ENCODE measurements at regions not wholly inside any gene's neighbourhood (a gene's known extent, or its start where the extent isn't known, plus 50 kb on each side); places are given as distances from the start of the nearest gene placed in this dataset.

- no peaks in the 10 kb centered on the region for H3K4me1 ChIP-seq (ENCODE audit: control insufficient read depth, insufficient read depth, low read length)
- no peaks in the 10 kb centered on the region for H3K27me3 ChIP-seq (ENCODE audit: control insufficient read depth, insufficient read depth, low read length)
- no peaks in the 10 kb centered on the region for H3K9me3 ChIP-seq (ENCODE audit: control insufficient read depth, insufficient read depth, low read length)
- WGBS (ENCODE audit: insufficient coverage, insufficient read length), result no CpG with 5 or more reads among the region's 3 CpGs
- DNase-seq (ENCODE audit: low read depth, low spot score), result no peak
- H3K27ac ChIP-seq (ENCODE audit: low read length), result no peak overlapping the region
- H3K36me3 ChIP-seq (ENCODE audit: control insufficient read depth, insufficient read depth, low read length), result no peaks in the 10 kb centered on the region
- H3K4me3 ChIP-seq (ENCODE audit: low read length), result no peak overlapping the region
Observed at GRCh38 chr13:84255226-84255797, 373.0 kb upstream of the SLITRK1 start.

- no peaks in the 10 kb centered on the region for H3K36me3 ChIP-seq (ENCODE audit: control insufficient read depth, insufficient read depth, low read length)
- no peak for DNase-seq (ENCODE audit: low read depth, low spot score)
- no peak overlapping the region for H3K4me3 ChIP-seq (ENCODE audit: low read length)
- no peak overlapping the region for H3K27ac ChIP-seq (ENCODE audit: low read length)
- no peaks in the 10 kb centered on the region for H3K4me1 ChIP-seq (ENCODE audit: control insufficient read depth, insufficient read depth, low read length)
- no peaks in the 10 kb centered on the region for H3K27me3 ChIP-seq (ENCODE audit: control insufficient read depth, insufficient read depth, low read length)
- no CpG with 5 or more reads among the region's 3 CpGs for WGBS (ENCODE audit: insufficient coverage, insufficient read length)
- no peaks in the 10 kb centered on the region for H3K9me3 ChIP-seq (ENCODE audit: control insufficient read depth, insufficient read depth, low read length)
Observed at GRCh38 chr13:84249463-84249862, 367.2 kb upstream of the SLITRK1 start.

- no peak overlapping the region for H3K27ac ChIP-seq (ENCODE audit: low read length)
- no peak overlapping the region for H3K4me3 ChIP-seq (ENCODE audit: low read length)
- no peak for DNase-seq (ENCODE audit: low read depth, low spot score)
- WGBS (ENCODE audit: insufficient coverage, insufficient read length), result 100% methylated on average over 1 of the region's 1 CpG
- no peaks in the 10 kb centered on the region for H3K36me3 ChIP-seq (ENCODE audit: control insufficient read depth, insufficient read depth, low read length)
- H3K9me3 ChIP-seq (ENCODE audit: control insufficient read depth, insufficient read depth, low read length), result no peaks in the 10 kb centered on the region
- no peaks in the 10 kb centered on the region for H3K4me1 ChIP-seq (ENCODE audit: control insufficient read depth, insufficient read depth, low read length)
- H3K27me3 ChIP-seq (ENCODE audit: control insufficient read depth, insufficient read depth, low read length), result no peaks in the 10 kb centered on the region
Observed at GRCh38 chr13:84243340-84243739, 361.1 kb upstream of the SLITRK1 start.

- Histone ChIP-seq H3K27me3 (ENCODE audit: control insufficient read depth, insufficient read depth, low read length) (no peaks in the 10 kb centered on the region), H3K4me1 (ENCODE audit: control insufficient read depth, insufficient read depth, low read length) (no peaks in the 10 kb centered on the region), H3K27ac (ENCODE audit: low read length) (no peak overlapping the region), H3K36me3 (ENCODE audit: control insufficient read depth, insufficient read depth, low read length) (no peaks in the 10 kb centered on the region), H3K4me3 (ENCODE audit: low read length) (no peak overlapping the region), H3K9me3 (ENCODE audit: control insufficient read depth, insufficient read depth, low read length) (no peaks in the 10 kb centered on the region)
- WGBS (ENCODE audit: insufficient coverage, insufficient read length), result no CpG with 5 or more reads among the region's 1 CpG
- DNase-seq (ENCODE audit: low read depth, low spot score), result no peak
Observed at GRCh38 chr13:84239032-84239431, 356.8 kb upstream of the SLITRK1 start.

- Histone ChIP-seq H3K4me3 (ENCODE audit: low read length) (no peak overlapping the region), H3K4me1 (ENCODE audit: control insufficient read depth, insufficient read depth, low read length) (no peaks in the 10 kb centered on the region), H3K36me3 (ENCODE audit: control insufficient read depth, insufficient read depth, low read length) (no peaks in the 10 kb centered on the region), H3K9me3 (ENCODE audit: control insufficient read depth, insufficient read depth, low read length) (no peaks in the 10 kb centered on the region), H3K27me3 (ENCODE audit: control insufficient read depth, insufficient read depth, low read length) (no peaks in the 10 kb centered on the region), H3K27ac (ENCODE audit: low read length) (no peak overlapping the region)
- DNase-seq (ENCODE audit: low read depth, low spot score), result no peak
- no CpG with 5 or more reads among the region's 1 CpG for WGBS (ENCODE audit: insufficient coverage, insufficient read length)
Observed at GRCh38 chr13:84238381-84238780, 356.1 kb upstream of the SLITRK1 start.

GRCh38 chr13:84237143-84237542 lies 354.9 kb upstream of the SLITRK1 start:
- H3K4me1 ChIP-seq (ENCODE audit: control insufficient read depth, insufficient read depth, low read length), result no peaks in the 10 kb centered on the region
- H3K27ac ChIP-seq (ENCODE audit: low read length), result no peak overlapping the region
- no peaks in the 10 kb centered on the region for H3K9me3 ChIP-seq (ENCODE audit: control insufficient read depth, insufficient read depth, low read length)
- H3K27me3 ChIP-seq (ENCODE audit: control insufficient read depth, insufficient read depth, low read length), result no peaks in the 10 kb centered on the region
- no peak for DNase-seq (ENCODE audit: low read depth, low spot score)
- no peaks in the 10 kb centered on the region for H3K36me3 ChIP-seq (ENCODE audit: control insufficient read depth, insufficient read depth, low read length)
- H3K4me3 ChIP-seq (ENCODE audit: low read length), result no peak overlapping the region
- no CpG with 5 or more reads among the region's 3 CpGs for WGBS (ENCODE audit: insufficient coverage, insufficient read length)

GRCh38 chr13:84234416-84234815 lies 352.1 kb upstream of the SLITRK1 start:
- DNase-seq (ENCODE audit: low read depth, low spot score), result no peak
- Histone ChIP-seq H3K27me3 (ENCODE audit: control insufficient read depth, insufficient read depth, low read length) (no peaks in the 10 kb centered on the region), H3K4me1 (ENCODE audit: control insufficient read depth, insufficient read depth, low read length) (no peaks in the 10 kb centered on the region), H3K9me3 (ENCODE audit: control insufficient read depth, insufficient read depth, low read length) (no peaks in the 10 kb centered on the region), H3K36me3 (ENCODE audit: control insufficient read depth, insufficient read depth, low read length) (no peaks in the 10 kb centered on the region), H3K27ac (ENCODE audit: low read length) (no peak overlapping the region), H3K4me3 (ENCODE audit: low read length) (no peak overlapping the region)

- no peaks in the 10 kb centered on the region for H3K36me3 ChIP-seq (ENCODE audit: control insufficient read depth, insufficient read depth, low read length)
- H3K9me3 ChIP-seq (ENCODE audit: control insufficient read depth, insufficient read depth, low read length), result no peaks in the 10 kb centered on the region
- no peaks in the 10 kb centered on the region for H3K27me3 ChIP-seq (ENCODE audit: control insufficient read depth, insufficient read depth, low read length)
- H3K4me1 ChIP-seq (ENCODE audit: control insufficient read depth, insufficient read depth, low read length), result no peaks in the 10 kb centered on the region
- no peak overlapping the region for H3K27ac ChIP-seq (ENCODE audit: low read length)
- DNase-seq (ENCODE audit: low read depth, low spot score), result no peak
- no peak overlapping the region for H3K4me3 ChIP-seq (ENCODE audit: low read length)
- WGBS (ENCODE audit: insufficient coverage, insufficient read length), result no CpG with 5 or more reads among the region's 1 CpG
Observed at GRCh38 chr13:84230568-84230967, 348.3 kb upstream of the SLITRK1 start.

GRCh38 chr13:84211048-84211447 lies 328.8 kb upstream of the SLITRK1 start:
- no peak overlapping the region for H3K27ac ChIP-seq (ENCODE audit: low read length)
- no peaks in the 10 kb centered on the region for H3K27me3 ChIP-seq (ENCODE audit: control insufficient read depth, insufficient read depth, low read length)
- H3K4me1 ChIP-seq (ENCODE audit: control insufficient read depth, insufficient read depth, low read length), result no peaks in the 10 kb centered on the region; the same call in 1 of the 2 replicates
- H3K4me3 ChIP-seq (ENCODE audit: low read length), result no peak overlapping the region
- no CpG with 5 or more reads among the region's 2 CpGs for WGBS (ENCODE audit: insufficient coverage, insufficient read length)
- DNase-seq (ENCODE audit: low read depth, low spot score), result no peak
- H3K36me3 ChIP-seq (ENCODE audit: control insufficient read depth, insufficient read depth, low read length), result no peaks in the 10 kb centered on the region
- H3K9me3 ChIP-seq (ENCODE audit: control insufficient read depth, insufficient read depth, low read length), result no peaks in the 10 kb centered on the region

- H3K36me3 ChIP-seq (ENCODE audit: control insufficient read depth, insufficient read depth, low read length), result no peaks in the 10 kb centered on the region
- H3K4me1 ChIP-seq (ENCODE audit: control insufficient read depth, insufficient read depth, low read length), result no peaks in the 10 kb centered on the region; the same call in 1 of the 2 replicates
- H3K27me3 ChIP-seq (ENCODE audit: control insufficient read depth, insufficient read depth, low read length), result no peaks in the 10 kb centered on the region
- H3K4me3 ChIP-seq (ENCODE audit: low read length), result no peak overlapping the region
- no peak for DNase-seq (ENCODE audit: low read depth, low spot score)
- no peak overlapping the region for H3K27ac ChIP-seq (ENCODE audit: low read length)
- no CpG with 5 or more reads among the region's 7 CpGs for WGBS (ENCODE audit: insufficient coverage, insufficient read length)
- no peaks in the 10 kb centered on the region for H3K9me3 ChIP-seq (ENCODE audit: control insufficient read depth, insufficient read depth, low read length)
Observed at GRCh38 chr13:84208246-84208910, 326.1 kb upstream of the SLITRK1 start.

- Histone ChIP-seq H3K27ac (ENCODE audit: low read length) (no peak overlapping the region), H3K9me3 (ENCODE audit: control insufficient read depth, insufficient read depth, low read length) (no peaks in the 10 kb centered on the region), H3K4me3 (ENCODE audit: low read length) (no peak overlapping the region), H3K36me3 (ENCODE audit: control insufficient read depth, insufficient read depth, low read length) (no peaks in the 10 kb centered on the region), H3K27me3 (ENCODE audit: control insufficient read depth, insufficient read depth, low read length) (no peaks in the 10 kb centered on the region), H3K4me1 (ENCODE audit: control insufficient read depth, insufficient read depth, low read length) (no peaks in the 10 kb centered on the region; the same call in 1 of the 2 replicates)
- WGBS (ENCODE audit: insufficient coverage, insufficient read length), result no CpG with 5 or more reads among the region's 2 CpGs
- DNase-seq (ENCODE audit: low read depth, low spot score), result no peak
Observed at GRCh38 chr13:84207509-84207908, 325.2 kb upstream of the SLITRK1 start.

Measured in iPS DF 6.9 (cell line).